Activated CD4-positive, alpha-beta T cell treated with anti-CD3 and anti-CD28 coated beads for 36 hours (primary cell): ENCODE measurements at regions not wholly inside any gene's neighbourhood (a gene's known extent, or its start where the extent isn't known, plus 50 kb on each side); places are given as distances from the start of the nearest gene placed in this dataset.

ENCODE experiments used
- ATAC-seq: fragments of 200-7000 bp; cut with Tn5 transposase; one replicate; pipeline ENCODE4 v1.10.0; 2021; ENCODE audit warnings: mild to moderate bottlenecking, moderate library complexity
- CTCF ChIA-PET: fragments of 350-600 bp; sonication (Branson Sonifier 250); formaldehyde crosslinking; loops from one replicate; lab custom pipeline; 2021; ENCODE audit warnings: antibody characterized with exemption; lab: Charles Lee
- POLR2A ChIA-PET: fragments of 350-600 bp; sonication (Branson Sonifier 250); formaldehyde crosslinking; loops from one replicate; lab custom pipeline; 2021; ENCODE audit warnings: antibody characterized with exemption, inconsistent platforms; lab: Charles Lee
- DNase-seq: peaks from one replicate; pipeline ENCODE4 v3.0.0-alpha.2; 2020
- H3K27ac Mint-ChIP-seq: one replicate; pipeline ENCODE4 v1.8.0; 2021; ENCODE audit warnings: mixed read lengths
- H3K27me3 Mint-ChIP-seq: one replicate; pipeline ENCODE4 v1.8.0; 2021; ENCODE audit warnings: mixed read lengths
- H3K36me3 Mint-ChIP-seq: one replicate; pipeline ENCODE4 v1.8.0; 2021; ENCODE audit warnings: low read depth, mixed read lengths
- H3K4me1 Mint-ChIP-seq: one replicate; pipeline ENCODE4 v1.8.0; 2021; ENCODE audit warnings: mixed read lengths
- H3K4me3 Mint-ChIP-seq: one replicate; pipeline ENCODE4 v1.8.0; 2021; ENCODE audit warnings: mild to moderate bottlenecking, moderate library complexity, mixed read lengths
- H3K9me3 Mint-ChIP-seq: one replicate; pipeline ENCODE4 v1.8.0; 2021; ENCODE audit warnings: low read depth, mixed read lengths
- intact Hi-C, 2 experiments: fragments of 100-400 bp; cut with DNase I in 1 of 2; cut with micrococcal nuclease in 1 of 2; formaldehyde crosslinking; loops; one replicate each; pipeline versions ENCODE4 v1.14.2 to v1.15.1; 2022 to 2024; cut with DNase I, micrococcal nuclease

- POLR2A ChIA-PET, result no interaction called here
- no peak for ATAC-seq
- CTCF ChIA-PET, result interaction anchor here (0.6 kb wide), 1 partner anchor 199 kb away, joined by 3 read pairs; no protein-coding TSS in a partner anchor
- Mint-ChIP-seq H3K36me3 (no peaks in the 10 kb centered on the region), H3K27me3 (peaks cover 2% of the 10 kb centered on the region), H3K9me3 (no peaks in the 10 kb centered on the region), H3K27ac (no peak overlapping the region), H3K4me3 (no peak overlapping the region), H3K4me1 (no peaks in the 10 kb centered on the region)
- DNase-seq, result no peak
- intact Hi-C loops, result no loop called here
Observed at GRCh38 chr6:100266494-100267401, 198.0 kb downstream of the SIM1 start.

- Mint-ChIP-seq H3K36me3 (no peaks in the 10 kb centered on the region), H3K9me3 (no peaks in the 10 kb centered on the region), H3K4me1 (peaks cover 5% of the 10 kb centered on the region), H3K27me3 (peaks cover 11% of the 10 kb centered on the region), H3K4me3 (no peak overlapping the region), H3K27ac (no peak overlapping the region)
- intact Hi-C loops, result no loop called here
- ATAC-seq, result no peak
- CTCF ChIA-PET, result interaction anchor here (0.6 kb wide), 1 partner anchor 498 kb away, joined by 3 read pairs; no protein-coding TSS in a partner anchor
- POLR2A ChIA-PET, result no interaction called here
- DNase-seq, result no peak
Observed at GRCh38 chr6:100262086-100262485, 202.6 kb downstream of the SIM1 start.

- intact Hi-C loops, result no loop called here
- POLR2A ChIA-PET, result no interaction called here
Observed at GRCh38 chr6:100261486-100261885, 203.2 kb downstream of the SIM1 start.

GRCh38 chr6:100260584-100260983 is 204.1 kb downstream of the SIM1 start:
- H3K4me3 Mint-ChIP-seq, result no peak overlapping the region
- DNase-seq (no peak), ATAC-seq (no peak)
- peaks cover 11% of the 10 kb centered on the region for H3K27me3 Mint-ChIP-seq
- intact Hi-C loops, result no loop called here
- POLR2A ChIA-PET, result no interaction called here
- CTCF ChIA-PET, result no interaction called here
- H3K27ac Mint-ChIP-seq, result no peak overlapping the region
- no peaks in the 10 kb centered on the region for H3K36me3 Mint-ChIP-seq
- H3K4me1 Mint-ChIP-seq, result peaks cover 5% of the 10 kb centered on the region
- no peaks in the 10 kb centered on the region for H3K9me3 Mint-ChIP-seq

More at GRCh38 chr6:100261486-100261885, 203.2 kb downstream of the SIM1 start:
- Mint-ChIP-seq H3K27me3 (peaks cover 11% of the 10 kb centered on the region), H3K4me3 (no peak overlapping the region), H3K27ac (no peak overlapping the region), H3K36me3 (no peaks in the 10 kb centered on the region), H3K9me3 (no peaks in the 10 kb centered on the region), H3K4me1 (peaks cover 5% of the 10 kb centered on the region)
- no peak for ATAC-seq
- CTCF ChIA-PET, result interaction anchor here (0.6 kb wide), 1 partner anchor 498 kb away, joined by 3 read pairs; no protein-coding TSS in a partner anchor
- DNase-seq, result no peak

DNA sequence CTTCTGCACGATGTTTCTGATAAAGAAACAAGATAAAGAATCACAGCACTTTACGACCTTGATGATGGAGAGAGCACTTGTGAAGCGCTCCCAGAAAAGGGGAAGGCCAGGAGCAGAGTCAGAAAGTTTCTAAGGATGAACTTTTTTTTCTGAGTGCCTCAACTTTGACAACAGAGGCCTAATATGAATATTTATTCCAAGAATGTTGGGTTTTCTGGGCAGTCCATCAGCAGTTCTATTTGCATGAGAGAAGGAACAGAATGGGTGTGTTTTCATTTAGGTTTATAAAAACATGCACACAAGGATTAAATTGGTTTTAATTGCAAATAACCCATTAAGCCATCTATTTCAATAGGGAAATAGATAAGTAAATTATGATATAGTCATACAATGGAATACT is 204.9 kb downstream of the SIM1 start:
- intact Hi-C loops, result no loop called here
- Mint-ChIP-seq H3K27me3 (peaks cover 10% of the 10 kb centered on the region), H3K4me3 (no peak overlapping the region), H3K27ac (no peak overlapping the region), H3K36me3 (no peaks in the 10 kb centered on the region), H3K9me3 (no peaks in the 10 kb centered on the region), H3K4me1 (peaks cover 5% of the 10 kb centered on the region)
- no peak for ATAC-seq
- ChIA-PET CTCF (no interaction called here), POLR2A (no interaction called here)
- DNase-seq, result no peak

GRCh38 chr6:100258752-100259151 is 206.0 kb downstream of the SIM1 start:
- H3K36me3 Mint-ChIP-seq, result no peaks in the 10 kb centered on the region
- POLR2A ChIA-PET, result no interaction called here
- ATAC-seq (no peak), DNase-seq (no peak)
- H3K4me3 Mint-ChIP-seq, result no peak overlapping the region
- no peak overlapping the region for H3K27ac Mint-ChIP-seq
- peaks cover 10% of the 10 kb centered on the region for H3K27me3 Mint-ChIP-seq
- H3K9me3 Mint-ChIP-seq, result no peaks in the 10 kb centered on the region
- intact Hi-C loops, result no loop called here
- CTCF ChIA-PET, result no interaction called here
- peaks cover 5% of the 10 kb centered on the region for H3K4me1 Mint-ChIP-seq

DNA sequence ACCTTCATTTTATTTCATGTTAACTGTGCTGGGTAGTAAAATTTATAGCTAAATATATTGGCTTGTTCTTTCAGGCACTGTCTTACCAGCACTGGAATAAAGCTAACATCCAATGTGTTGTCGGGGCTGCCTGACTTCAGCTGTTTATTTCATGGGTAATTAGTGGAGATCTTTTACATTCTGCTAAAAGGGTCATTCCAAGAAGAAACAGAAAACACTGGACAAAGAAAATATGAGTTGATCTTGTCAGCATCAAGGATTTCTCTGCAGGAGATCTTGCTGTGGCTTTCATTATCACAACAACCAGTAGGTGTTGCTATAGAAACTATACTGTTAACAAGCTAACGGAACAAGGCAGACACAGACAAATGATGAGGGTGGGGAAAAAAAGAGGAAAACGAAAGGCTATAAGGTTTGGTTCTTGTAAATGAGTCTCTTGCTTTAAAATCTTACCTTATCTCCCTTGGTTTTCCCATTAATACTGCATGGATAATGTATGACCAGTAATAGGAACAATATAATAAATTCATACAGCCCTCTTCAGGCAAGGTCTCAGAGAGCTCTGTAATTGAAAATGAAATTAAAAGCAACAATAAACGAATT is 206.8 kb downstream of the SIM1 start:
- peaks cover 10% of the 10 kb centered on the region for H3K27me3 Mint-ChIP-seq
- peak; percentile 30 for ATAC-seq
- CTCF ChIA-PET, result interaction anchor here (0.7 kb wide), 1 partner anchor 10 kb away, joined by 4 read pairs; no protein-coding TSS in a partner anchor

DNA sequence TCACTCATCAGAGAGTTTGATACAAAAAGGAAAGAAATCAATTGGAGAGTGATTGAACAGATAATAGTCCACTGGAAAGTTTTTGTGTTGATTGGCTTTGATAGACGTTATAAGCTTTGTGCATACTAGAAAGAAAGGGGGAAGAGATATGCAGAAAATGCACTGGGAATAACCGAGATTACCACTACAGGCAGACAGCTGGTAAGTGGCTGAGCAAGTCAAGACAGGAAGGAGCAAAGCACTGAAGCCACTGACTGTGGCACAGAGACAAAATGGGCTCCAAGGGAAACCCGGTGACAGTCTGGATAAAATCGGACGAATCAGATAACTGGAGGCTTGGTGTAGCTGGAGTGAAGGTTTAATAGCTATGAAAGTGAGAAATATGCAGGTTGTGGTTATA is 209.0 kb downstream of the SIM1 start:
- Mint-ChIP-seq H3K36me3 (no peaks in the 10 kb centered on the region), H3K4me3 (no peak overlapping the region), H3K27ac (no peak overlapping the region), H3K4me1 (peaks cover 5% of the 10 kb centered on the region), H3K27me3 (peaks cover 7% of the 10 kb centered on the region), H3K9me3 (no peaks in the 10 kb centered on the region)
- ChIA-PET CTCF (interaction anchor here (0.6 kb wide), 1 partner anchor 32 kb away, joined by 4 read pairs; no protein-coding TSS in a partner anchor), POLR2A (no interaction called here)
- no peak for DNase-seq
- intact Hi-C loops, result no loop called here
- no peak for ATAC-seq

More for the DNA sequence above, 206.8 kb downstream of the SIM1 start:
- intact Hi-C loops, result no loop called here
- H3K9me3 Mint-ChIP-seq, result no peaks in the 10 kb centered on the region
- DNase-seq, result no peak
- no peaks in the 10 kb centered on the region for H3K36me3 Mint-ChIP-seq
- H3K4me1 Mint-ChIP-seq, result peaks cover 5% of the 10 kb centered on the region
- no peak overlapping the region for H3K4me3 Mint-ChIP-seq
- H3K27ac Mint-ChIP-seq, result no peak overlapping the region
- POLR2A ChIA-PET, result no interaction called here

DNA sequence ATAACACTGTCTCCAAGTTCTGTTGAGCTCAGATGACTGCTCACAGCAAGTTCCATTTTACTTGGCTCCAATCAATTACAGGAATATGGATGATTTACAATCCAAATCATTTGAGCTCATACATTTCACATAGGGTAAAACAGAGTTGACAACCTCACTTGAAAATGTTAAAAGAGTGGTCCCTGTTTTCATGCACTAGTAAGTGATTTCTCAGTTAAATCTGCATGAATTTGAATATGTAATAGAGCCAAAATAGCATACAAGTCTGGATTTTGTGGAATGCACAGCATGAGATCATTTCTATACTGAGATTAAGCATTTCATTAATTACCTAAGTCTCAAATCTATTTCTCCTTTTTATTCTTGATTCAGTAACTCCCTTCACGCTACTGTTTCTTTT is 217.6 kb downstream of the SIM1 start:
- H3K27ac Mint-ChIP-seq, result no peak overlapping the region
- no peaks in the 10 kb centered on the region for H3K9me3 Mint-ChIP-seq
- intact Hi-C loops, result no loop called here
- H3K36me3 Mint-ChIP-seq, result no peaks in the 10 kb centered on the region
- ChIA-PET POLR2A (no interaction called here), CTCF (interaction anchor here (1.1 kb wide), 1 partner anchor 11 kb away, joined by 4 read pairs; no protein-coding TSS in a partner anchor)
- no peaks in the 10 kb centered on the region for H3K27me3 Mint-ChIP-seq
- H3K4me1 Mint-ChIP-seq, result no peaks in the 10 kb centered on the region
- ATAC-seq, result no peak
- DNase-seq, result no peak
- no peak overlapping the region for H3K4me3 Mint-ChIP-seq

GRCh38 chr6:100246206-100246605 is 218.5 kb downstream of the SIM1 start:
- Mint-ChIP-seq H3K36me3 (no peaks in the 10 kb centered on the region), H3K27ac (no peak overlapping the region), H3K27me3 (no peaks in the 10 kb centered on the region), H3K9me3 (no peaks in the 10 kb centered on the region), H3K4me3 (no peak overlapping the region), H3K4me1 (no peaks in the 10 kb centered on the region)
- ChIA-PET POLR2A (no interaction called here), CTCF (no interaction called here)
- DNase-seq (no peak), ATAC-seq (no peak)
- intact Hi-C loops, result no loop called here

DNA sequence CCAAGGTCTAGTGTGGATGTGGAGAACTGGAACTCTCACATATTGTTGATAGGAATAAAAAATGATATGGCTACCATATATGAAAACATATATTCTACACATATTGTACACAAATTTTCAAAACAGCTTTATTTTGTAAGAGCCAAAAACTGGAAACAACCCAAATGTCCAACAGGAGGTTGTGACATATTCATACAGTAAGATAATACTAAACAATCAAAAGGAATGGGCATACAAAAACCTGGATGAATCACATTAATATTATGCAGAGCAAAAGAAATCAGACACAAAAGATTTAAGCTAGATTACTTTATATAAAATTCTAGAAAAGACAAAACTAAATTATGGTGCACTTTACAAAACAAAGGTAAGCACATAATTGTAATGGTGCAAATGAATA is 223.9 kb downstream of the SIM1 start:
- POLR2A ChIA-PET, result no interaction called here
- Mint-ChIP-seq H3K27me3 (peaks cover 5% of the 10 kb centered on the region), H3K4me3 (no peak overlapping the region), H3K4me1 (no peaks in the 10 kb centered on the region), H3K27ac (no peak overlapping the region), H3K9me3 (no peaks in the 10 kb centered on the region), H3K36me3 (no peaks in the 10 kb centered on the region)
- no peak for ATAC-seq
- DNase-seq, result no peak
- CTCF ChIA-PET, result no interaction called here
- intact Hi-C loops, result no loop called here

- CTCF ChIA-PET, result no interaction called here
- intact Hi-C loops, result no loop called here
- no peak for ATAC-seq
Observed at GRCh38 chr6:100237821-100238220, 226.9 kb downstream of the SIM1 start.

More at GRCh38 chr6:100237821-100238220, 226.9 kb downstream of the SIM1 start:
- H3K9me3 Mint-ChIP-seq, result no peaks in the 10 kb centered on the region
- no peak overlapping the region for H3K27ac Mint-ChIP-seq
- no peak overlapping the region for H3K4me3 Mint-ChIP-seq
- no peaks in the 10 kb centered on the region for H3K36me3 Mint-ChIP-seq
- POLR2A ChIA-PET, result no interaction called here
- no peaks in the 10 kb centered on the region for H3K4me1 Mint-ChIP-seq
- no peak for DNase-seq
- H3K27me3 Mint-ChIP-seq, result peaks cover 5% of the 10 kb centered on the region
